Astrocyte of the spinal cord (primary cell): ENCODE measurements at regions not wholly inside any gene's neighbourhood (a gene's known extent, or its start where the extent isn't known, plus 50 kb on each side); places are given as distances from the start of the nearest gene placed in this dataset.

ENCODE experiments used
- DNase-seq: peaks from one replicate; pipeline ENCODE4 v3.0.0; 2011; ENCODE audit warnings: low read depth, low spot score
- H3K4me3 ChIP-seq: 2 replicates; pipeline ENCODE4 v1.5.1; 2011; ENCODE audit warnings: low read depth, mild to moderate bottlenecking, low read length, moderate library complexity
- CTCF ChIP-seq: IDR thresholded peaks from 2 replicates; pipeline ENCODE4 v1.5.1; 2012; ENCODE audit warnings: low read depth, mild to moderate bottlenecking, low read length, inconsistent platforms
- in situ Hi-C: cut with HindIII; loops from 2 replicates; pipeline ENCODE4 v1.10.0; 2017; ENCODE audit warnings: low sequenced_read_pairs

DNA sequence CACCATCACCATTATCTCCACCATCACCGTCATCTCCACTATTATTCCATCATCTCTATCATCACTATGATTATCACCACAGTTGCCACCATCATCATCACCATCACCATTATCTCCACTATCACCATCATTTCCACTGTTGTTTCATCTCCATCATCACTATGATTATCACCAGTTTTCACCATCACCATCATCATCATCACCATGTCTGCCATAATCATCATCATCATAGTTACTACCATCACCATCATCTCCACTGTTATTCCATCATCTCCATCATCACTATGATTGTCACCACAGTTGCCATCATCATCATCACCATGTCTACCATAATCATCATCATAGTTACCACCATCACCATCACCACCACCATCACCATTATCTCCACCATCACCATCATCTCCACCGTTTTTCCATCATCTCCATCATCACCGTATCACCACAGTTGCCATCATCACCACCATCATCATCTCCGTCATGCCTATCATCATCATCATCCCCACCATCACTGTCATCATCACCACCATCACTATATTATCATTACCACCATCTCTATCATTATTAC lies 264.9 kb downstream of the BRD1 start:
- in situ Hi-C loops = no loop called here
- TF ChIP-seq CTCF = no peak
- DNase-seq = no peak
- no peak overlapping the region for H3K4me3 ChIP-seq

DNA sequence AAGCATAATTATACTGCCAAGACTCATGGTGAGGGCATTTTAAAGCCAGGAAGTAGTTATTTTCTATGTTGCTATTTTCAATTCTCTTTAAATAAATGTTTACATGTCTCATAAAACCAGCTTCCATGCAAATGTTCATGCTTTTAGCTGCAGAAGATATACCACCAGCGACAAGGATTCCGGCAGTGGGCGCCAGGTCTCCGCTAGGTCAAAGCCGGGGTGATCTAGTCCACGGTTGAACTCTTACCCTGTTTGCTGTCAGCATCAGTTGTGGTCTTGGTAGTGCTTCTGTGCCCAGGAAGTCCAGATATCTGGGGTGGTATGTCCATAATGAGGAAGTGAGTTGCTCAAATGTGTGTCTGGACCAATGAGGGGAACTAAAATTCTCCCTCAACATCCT lies 265.7 kb downstream of the BRD1 start:
- no peak for DNase-seq
- in situ Hi-C loops = no loop called here
- no peak overlapping the region for H3K4me3 ChIP-seq
- no peak for TF ChIP-seq CTCF

GRCh38 chr22:49561338-49561737 lies 266.3 kb downstream of the BRD1 start:
- H3K4me3 ChIP-seq = no peak overlapping the region
- no peak for DNase-seq
- in situ Hi-C loops = no loop called here

GRCh38 chr22:49555526-49555925 lies 272.1 kb downstream of the BRD1 start:
- no peak for TF ChIP-seq CTCF
- no peak for DNase-seq
- in situ Hi-C loops = no loop called here
- no peak overlapping the region for H3K4me3 ChIP-seq

More at GRCh38 chr22:49561338-49561737, 266.3 kb downstream of the BRD1 start:
- no peak for TF ChIP-seq CTCF

GRCh38 chr22:49554741-49555140 lies 272.9 kb downstream of the BRD1 start:
- TF ChIP-seq CTCF = no peak
- in situ Hi-C loops = no loop called here
- H3K4me3 ChIP-seq = no peak overlapping the region
- no peak for DNase-seq

DNA sequence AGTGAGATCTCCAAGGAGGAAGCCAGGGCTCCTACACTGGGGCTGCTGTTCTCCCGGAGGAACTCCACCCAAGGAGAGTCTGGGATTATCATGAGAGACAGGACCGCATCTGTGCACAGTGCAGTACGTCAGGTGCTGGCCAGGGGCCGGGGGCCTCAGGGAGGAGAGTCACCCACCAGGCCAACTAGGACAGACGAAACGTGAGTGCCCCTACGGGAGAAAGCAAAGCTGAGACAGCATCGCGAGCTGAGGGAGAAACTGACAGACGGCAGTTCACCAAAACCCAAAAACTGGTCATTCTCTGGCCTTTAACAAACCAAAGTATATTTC lies 273.4 kb downstream of the BRD1 start:
- no peak for TF ChIP-seq CTCF
- no peak overlapping the region for H3K4me3 ChIP-seq
- no peak for DNase-seq
- in situ Hi-C loops = no loop called here
